ENCODE measurements at regions not wholly inside any gene's neighbourhood (a gene's known extent, or its start where the extent isn't known, plus 50 kb on each side); places are given as distances from the start of the nearest gene placed in this dataset.

DNA sequence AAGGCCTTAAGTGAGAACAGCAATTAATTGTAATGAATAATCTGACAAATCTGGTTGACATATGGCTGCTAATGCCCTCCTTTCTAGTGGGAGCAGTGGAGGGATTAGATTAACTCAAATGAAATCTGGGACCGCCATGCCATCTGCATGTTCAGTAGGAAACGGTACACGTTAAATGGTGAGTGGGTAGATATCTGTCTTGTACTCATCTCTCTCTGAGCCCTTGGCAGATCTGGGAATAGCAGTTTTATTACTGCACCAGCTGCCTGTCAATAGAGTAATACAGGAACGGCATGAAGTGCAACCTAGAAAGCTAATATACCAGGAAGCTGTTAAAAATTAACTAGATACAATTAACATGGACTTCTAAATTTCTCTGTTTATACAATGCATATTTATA is 258.8 kb downstream of the GPD2 start:
- TF ChIP-seq, protein P1, sequence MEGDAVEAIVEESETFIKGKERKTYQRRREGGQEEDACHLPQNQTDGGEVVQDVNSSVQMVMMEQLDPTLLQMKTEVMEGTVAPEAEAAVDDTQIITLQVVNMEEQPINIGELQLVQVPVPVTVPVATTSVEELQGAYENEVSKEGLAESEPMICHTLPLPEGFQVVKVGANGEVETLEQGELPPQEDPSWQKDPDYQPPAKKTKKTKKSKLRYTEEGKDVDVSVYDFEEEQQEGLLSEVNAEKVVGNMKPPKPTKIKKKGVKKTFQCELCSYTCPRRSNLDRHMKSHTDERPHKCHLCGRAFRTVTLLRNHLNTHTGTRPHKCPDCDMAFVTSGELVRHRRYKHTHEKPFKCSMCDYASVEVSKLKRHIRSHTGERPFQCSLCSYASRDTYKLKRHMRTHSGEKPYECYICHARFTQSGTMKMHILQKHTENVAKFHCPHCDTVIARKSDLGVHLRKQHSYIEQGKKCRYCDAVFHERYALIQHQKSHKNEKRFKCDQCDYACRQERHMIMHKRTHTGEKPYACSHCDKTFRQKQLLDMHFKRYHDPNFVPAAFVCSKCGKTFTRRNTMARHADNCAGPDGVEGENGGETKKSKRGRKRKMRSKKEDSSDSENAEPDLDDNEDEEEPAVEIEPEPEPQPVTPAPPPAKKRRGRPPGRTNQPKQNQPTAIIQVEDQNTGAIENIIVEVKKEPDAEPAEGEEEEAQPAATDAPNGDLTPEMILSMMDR (IDR thresholded peaks at IDR 0.05) = no peak
- TF ChIP-seq, protein P2, sequence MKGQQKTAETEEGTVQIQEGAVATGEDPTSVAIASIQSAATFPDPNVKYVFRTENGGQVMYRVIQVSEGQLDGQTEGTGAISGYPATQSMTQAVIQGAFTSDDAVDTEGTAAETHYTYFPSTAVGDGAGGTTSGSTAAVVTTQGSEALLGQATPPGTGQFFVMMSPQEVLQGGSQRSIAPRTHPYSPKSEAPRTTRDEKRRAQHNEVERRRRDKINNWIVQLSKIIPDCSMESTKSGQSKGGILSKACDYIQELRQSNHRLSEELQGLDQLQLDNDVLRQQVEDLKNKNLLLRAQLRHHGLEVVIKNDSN (CRISPR knock-in tag; IDR thresholded peaks at IDR 0.05) = no peak
- TF ChIP-seq ZNF263 (CRISPR knock-in tag; IDR thresholded peaks at IDR 0.05; ENCODE audit: low read depth) = no peak
- no peak for TF ChIP-seq ATF2 (CRISPR knock-in tag; IDR thresholded peaks at IDR 0.05; ENCODE audit: borderline replicate concordance, low read depth)
- TF ChIP-seq ZNF232 (CRISPR knock-in tag; IDR thresholded peaks at IDR 0.05) = no peak
- TF ChIP-seq CREM (CRISPR knock-in tag; IDR thresholded peaks at IDR 0.05) = no peak
- TF ChIP-seq CDX4 (CRISPR knock-in tag; IDR thresholded peaks at IDR 0.05; ENCODE audit: borderline replicate concordance) = no peak
- TF ChIP-seq ESRRA (CRISPR knock-in tag; IDR thresholded peaks at IDR 0.05; ENCODE audit: borderline replicate concordance) = no peak
